ENCODE measurements at regions not wholly inside any gene's neighbourhood (a gene's known extent, or its start where the extent isn't known, plus 50 kb on each side); places are given as distances from the start of the nearest gene placed in this dataset.

GRCh38 chr9:103928442-103928841 lies 165.7 kb upstream of the SMC2 start:
- Histone ChIP-seq H3K4me2 (ENCODE audit: low read length) (no peak overlapping the region), H3K36me3 (ENCODE audit: control insufficient read depth in 1 of 2, insufficient read depth in 2 of 2, low read length in 2 of 2) (no peaks in the 10 kb centered on the region), H3K27me3 (ENCODE audit: insufficient read depth, low read length) (no peaks in the 10 kb centered on the region), H3K27ac (ENCODE audit: low read depth, low read length) (no peak overlapping the region), H3K9ac (ENCODE audit: low read length) (no peak overlapping the region), H3K4me3 (replicated peaks in 1 of 2; ENCODE audit: low read depth in 1 of 2, low read length in 2 of 2) (no peak overlapping the region), H3K9me3 (ENCODE audit: control insufficient read depth in 1 of 2, insufficient read depth in 1 of 2, low read depth in 1 of 2, low read length in 2 of 2) (no peaks in the 10 kb centered on the region), H3K79me2 (ENCODE audit: insufficient read depth, low read length) (no peaks in the 10 kb centered on the region), H3K9me2 (ENCODE audit: insufficient read depth) (no peaks in the 10 kb centered on the region), H4K20me1 (ENCODE audit: insufficient read depth) (no peaks in the 10 kb centered on the region), H3K4me1 (ENCODE audit: control insufficient read depth in 1 of 2, insufficient read depth in 2 of 2, low read length in 2 of 2) (no peaks in the 10 kb centered on the region), H2AFZ (ENCODE audit: low read depth, low read length, poor library complexity, severe bottlenecking) (no peak overlapping the region)
- CTCF ChIA-PET: no interaction called here
- POLR2A ChIA-PET: no interaction called here
- no peak for TF ChIP-seq SP1 (IDR thresholded peaks at IDR 0.05; ENCODE audit: low read depth)
- no peak for TF ChIP-seq CBX3 (IDR thresholded peaks at IDR 0.05; ENCODE audit: low read depth)
- no peak for TF ChIP-seq ZBTB33 (IDR thresholded peaks at IDR 0.05; ENCODE audit: extremely low read depth, insufficient replicate concordance, low read length)
- TF ChIP-seq EZH2phosphoT487 (IDR thresholded peaks at IDR 0.05; ENCODE audit: borderline replicate concordance): no peak
- no peak for TF ChIP-seq ZNF274 (IDR thresholded peaks at IDR 0.05; ENCODE audit: low read depth, low read length)
- TF ChIP-seq ZFX (IDR thresholded peaks at IDR 0.05): no peak
- TF ChIP-seq ATF3 (IDR thresholded peaks at IDR 0.05): no peak
- no peak for TF ChIP-seq YY1 (IDR thresholded peaks at IDR 0.05; ENCODE audit: extremely low read depth, insufficient replicate concordance, low read depth, low read length)
- TF ChIP-seq RAD21 (IDR thresholded peaks at IDR 0.05; ENCODE audit: low read depth): no peak
- no peak for TF ChIP-seq FOSL1 (IDR thresholded peaks at IDR 0.05; ENCODE audit: low read depth)
- no peak for TF ChIP-seq REST (IDR thresholded peaks at IDR 0.05; ENCODE audit: low read depth)
- TF ChIP-seq ELF1 (IDR thresholded peaks at IDR 0.05; ENCODE audit: borderline replicate concordance, low read depth): no peak
- RAD21 ChIA-PET (ENCODE audit: low non-redundant PET in 1 of 2, low total read pairs in 2 of 2, uncharacterized antibody in 2 of 2, unreplicated experiment in 2 of 2): no interaction called here
- ATAC-seq: no peak
- no peak for DNase-seq (ENCODE audit: low read depth, low spot score)
- BruUV-seq (replicated peaks): no TSS peak
- intact Hi-C loops (cut with micrococcal nuclease): no loop called here
